ENCODE measurements at regions not wholly inside any gene's neighbourhood (a gene's known extent, or its start where the extent isn't known, plus 50 kb on each side); places are given as distances from the start of the nearest gene placed in this dataset.

DNA sequence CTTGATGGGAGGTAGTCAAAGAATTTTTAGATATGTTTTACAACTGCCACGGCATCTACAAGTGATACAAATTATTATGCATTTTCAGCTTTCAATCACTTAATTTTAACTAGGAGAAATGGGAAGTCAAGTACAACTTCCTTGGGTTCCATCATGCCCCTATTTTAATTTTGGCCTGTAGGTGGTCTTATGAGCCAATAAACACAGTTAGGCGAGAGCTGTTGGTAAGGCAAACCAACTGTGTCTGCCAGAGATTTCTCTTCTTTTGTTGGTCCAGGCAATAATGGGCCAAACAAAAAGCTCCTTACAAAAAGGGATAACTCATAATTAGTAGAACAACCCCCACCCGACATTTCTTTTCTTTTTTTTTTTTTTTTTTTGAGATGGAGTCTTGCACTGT lies 63.3 kb upstream of the ARX start:
- intact Hi-C loops (cut with micrococcal nuclease; ENCODE audit: unreplicated experiment): no loop called here
- BruUV-seq (replicated peaks): no TSS peak
- H3K4me2 ChIP-seq (ENCODE audit: control insufficient read depth, insufficient read depth): no peak overlapping the region
- H3K9me3 ChIP-seq (replicated peaks; ENCODE audit: control insufficient read depth, insufficient read depth, low read length): no peaks in the 10 kb centered on the region
- no peak overlapping the region for H2AFZ ChIP-seq (ENCODE audit: control insufficient read depth, low read depth, low read length)
- DNase-seq (ENCODE audit: low read depth, low spot score): no peak
- CTCF ChIA-PET: interaction anchor here (0.9 kb wide), 1 partner anchor 83 kb away, joined by 3 read pairs; no protein-coding TSS in a partner anchor
- no peaks in the 10 kb centered on the region for H3K36me3 ChIP-seq (ENCODE audit: control insufficient read depth in 2 of 2, insufficient read depth in 2 of 2, low read length in 1 of 2)
- ATAC-seq: no peak
- TF ChIP-seq GATAD2B (conservative IDR thresholded peaks at IDR 0.05; ENCODE audit: low read depth): no peak
- no peak for TF ChIP-seq RUNX3 (IDR thresholded peaks at IDR 0.05; ENCODE audit: low read length)
- H3K9ac ChIP-seq (ENCODE audit: control insufficient read depth, insufficient read depth, low read length): no peak overlapping the region
- 24% methylated on average over 3 of the region's 3 CpGs for WGBS (ENCODE audit: insufficient coverage, insufficient replicate concordance, low lambda C conversion rate, missing lambda C conversion rate)
- H3K79me2 ChIP-seq (ENCODE audit: control insufficient read depth, insufficient read depth, low read length): no peaks in the 10 kb centered on the region
- RAD21 ChIA-PET (ENCODE audit: unreplicated experiment): no interaction called here
- SMC1A ChIA-PET (ENCODE audit: uncharacterized antibody, unreplicated experiment): no interaction called here
- H3K27me3 ChIP-seq (replicated peaks in 1 of 2; ENCODE audit: control insufficient read depth in 2 of 2, insufficient read depth in 2 of 2, low read length in 1 of 2): peaks cover 0 to 1% of the 10 kb centered on the region in 2 experiments; a peak in 3 of 4 replicates
- POLR2A ChIA-PET: no interaction called here
- H3K4me1 ChIP-seq (ENCODE audit: control insufficient read depth, insufficient read depth, low read length): no peaks in the 10 kb centered on the region
- H3K4me3 ChIP-seq: no peak overlapping the region
- H3K27ac ChIP-seq (ENCODE audit: control insufficient read depth, insufficient read depth): no peak overlapping the region
- no peaks in the 10 kb centered on the region for H4K20me1 ChIP-seq (ENCODE audit: control insufficient read depth, insufficient read depth)
- in situ Hi-C loops (cut with MboI): no loop called here
- FAIRE-seq: no peak

DNA sequence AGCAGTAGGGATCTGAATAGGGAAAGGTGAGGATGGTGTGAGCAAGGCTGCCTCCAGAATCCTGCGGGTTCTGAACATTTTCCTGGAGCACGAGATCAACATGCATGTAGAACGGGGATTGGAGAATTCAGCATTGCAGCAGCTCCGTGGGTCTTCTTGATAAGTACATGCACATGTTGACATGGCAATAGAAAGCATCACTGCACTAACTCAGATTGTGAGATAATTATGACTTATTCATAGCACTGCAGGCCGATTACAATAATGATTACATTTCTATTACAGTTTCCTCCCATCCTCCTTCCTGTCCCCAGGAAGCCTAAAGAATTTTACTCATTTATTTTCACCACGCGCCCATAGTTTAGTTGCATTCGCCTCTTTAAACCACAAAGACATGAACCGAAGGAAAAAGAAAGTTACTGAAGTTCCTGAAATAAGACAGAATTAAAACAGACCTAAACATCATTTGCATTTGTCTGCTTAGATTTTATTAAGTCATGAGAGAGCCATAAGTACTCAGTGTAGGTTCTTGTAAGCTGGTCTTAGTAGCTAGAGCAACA lies 61.3 kb upstream of the ARX start:
- Histone ChIP-seq H3K27ac (ENCODE audit: control insufficient read depth, insufficient read depth) (no peak overlapping the region), H2AFZ (ENCODE audit: control insufficient read depth, low read depth, low read length) (no peak overlapping the region), H3K9ac (ENCODE audit: control insufficient read depth, insufficient read depth, low read length) (no peak overlapping the region), H3K4me3 (no peak overlapping the region), H3K9me3 (replicated peaks; ENCODE audit: control insufficient read depth, insufficient read depth, low read length) (no peaks in the 10 kb centered on the region), H3K4me2 (ENCODE audit: control insufficient read depth, insufficient read depth) (no peak overlapping the region), H3K36me3 (ENCODE audit: control insufficient read depth in 2 of 2, insufficient read depth in 2 of 2, low read length in 1 of 2) (no peaks in the 10 kb centered on the region), H3K79me2 (ENCODE audit: control insufficient read depth, insufficient read depth, low read length) (no peaks in the 10 kb centered on the region), H3K4me1 (ENCODE audit: control insufficient read depth, insufficient read depth, low read length) (no peaks in the 10 kb centered on the region), H4K20me1 (ENCODE audit: control insufficient read depth, insufficient read depth) (no peaks in the 10 kb centered on the region), H3K27me3 (replicated peaks in 1 of 2; ENCODE audit: control insufficient read depth in 2 of 2, insufficient read depth in 2 of 2, low read length in 1 of 2) (peaks cover 0 to 1% of the 10 kb centered on the region in 2 experiments; a peak in 2 of 4 replicates)
- FAIRE-seq (no peak), DNase-seq (ENCODE audit: low read depth, low spot score) (no peak), ATAC-seq (no peak)
- RAD21 ChIA-PET (ENCODE audit: unreplicated experiment): no interaction called here
- intact Hi-C loops (cut with micrococcal nuclease; ENCODE audit: unreplicated experiment): no loop called here
- SMC1A ChIA-PET (ENCODE audit: uncharacterized antibody, unreplicated experiment): interaction anchor here (0.6 kb wide), 1 partner anchor 381 kb away, joined by 3 read pairs; no protein-coding TSS in a partner anchor
- WGBS (ENCODE audit: insufficient coverage, insufficient replicate concordance, low lambda C conversion rate, missing lambda C conversion rate): 25% methylated on average over 9 of the region's 9 CpGs
- in situ Hi-C loops (cut with MboI): no loop called here
- BruUV-seq (replicated peaks): no TSS peak
- POLR2A ChIA-PET: no interaction called here
- CTCF ChIA-PET: no interaction called here
- no peak for TF ChIP-seq SREBF1 (IDR thresholded peaks at IDR 0.05; ENCODE audit: low read length)
- no peak for TF ChIP-seq NRF1 (conservative IDR thresholded peaks at IDR 0.05; ENCODE audit: low read depth, low read length)
- TF ChIP-seq POU2F2 (IDR thresholded peaks at IDR 0.05; ENCODE audit: borderline replicate concordance, low read depth, low read length): no peak
- TF ChIP-seq POLR2A (IDR thresholded peaks at IDR 0.05; ENCODE audit: low read depth, low read length): no peak
- TF ChIP-seq SUPT20H (IDR thresholded peaks at IDR 0.05; ENCODE audit: borderline replicate concordance, control insufficient read depth, low read depth, low read length): no peak
- TF ChIP-seq ZNF217 (IDR thresholded peaks at IDR 0.05): no peak
- TF ChIP-seq, protein P1, sequence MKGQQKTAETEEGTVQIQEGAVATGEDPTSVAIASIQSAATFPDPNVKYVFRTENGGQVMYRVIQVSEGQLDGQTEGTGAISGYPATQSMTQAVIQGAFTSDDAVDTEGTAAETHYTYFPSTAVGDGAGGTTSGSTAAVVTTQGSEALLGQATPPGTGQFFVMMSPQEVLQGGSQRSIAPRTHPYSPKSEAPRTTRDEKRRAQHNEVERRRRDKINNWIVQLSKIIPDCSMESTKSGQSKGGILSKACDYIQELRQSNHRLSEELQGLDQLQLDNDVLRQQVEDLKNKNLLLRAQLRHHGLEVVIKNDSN (IDR thresholded peaks at IDR 0.05; ENCODE audit: borderline replicate concordance, extremely low read length, insufficient read depth, low read depth, low read length): no peak
- TF ChIP-seq KAT2A (conservative IDR thresholded peaks at IDR 0.05; ENCODE audit: control insufficient read depth, low read depth, low read length): no peak
- TF ChIP-seq NFXL1 (IDR thresholded peaks at IDR 0.05; ENCODE audit: borderline replicate concordance): no peak
- TF ChIP-seq, protein P2, sequence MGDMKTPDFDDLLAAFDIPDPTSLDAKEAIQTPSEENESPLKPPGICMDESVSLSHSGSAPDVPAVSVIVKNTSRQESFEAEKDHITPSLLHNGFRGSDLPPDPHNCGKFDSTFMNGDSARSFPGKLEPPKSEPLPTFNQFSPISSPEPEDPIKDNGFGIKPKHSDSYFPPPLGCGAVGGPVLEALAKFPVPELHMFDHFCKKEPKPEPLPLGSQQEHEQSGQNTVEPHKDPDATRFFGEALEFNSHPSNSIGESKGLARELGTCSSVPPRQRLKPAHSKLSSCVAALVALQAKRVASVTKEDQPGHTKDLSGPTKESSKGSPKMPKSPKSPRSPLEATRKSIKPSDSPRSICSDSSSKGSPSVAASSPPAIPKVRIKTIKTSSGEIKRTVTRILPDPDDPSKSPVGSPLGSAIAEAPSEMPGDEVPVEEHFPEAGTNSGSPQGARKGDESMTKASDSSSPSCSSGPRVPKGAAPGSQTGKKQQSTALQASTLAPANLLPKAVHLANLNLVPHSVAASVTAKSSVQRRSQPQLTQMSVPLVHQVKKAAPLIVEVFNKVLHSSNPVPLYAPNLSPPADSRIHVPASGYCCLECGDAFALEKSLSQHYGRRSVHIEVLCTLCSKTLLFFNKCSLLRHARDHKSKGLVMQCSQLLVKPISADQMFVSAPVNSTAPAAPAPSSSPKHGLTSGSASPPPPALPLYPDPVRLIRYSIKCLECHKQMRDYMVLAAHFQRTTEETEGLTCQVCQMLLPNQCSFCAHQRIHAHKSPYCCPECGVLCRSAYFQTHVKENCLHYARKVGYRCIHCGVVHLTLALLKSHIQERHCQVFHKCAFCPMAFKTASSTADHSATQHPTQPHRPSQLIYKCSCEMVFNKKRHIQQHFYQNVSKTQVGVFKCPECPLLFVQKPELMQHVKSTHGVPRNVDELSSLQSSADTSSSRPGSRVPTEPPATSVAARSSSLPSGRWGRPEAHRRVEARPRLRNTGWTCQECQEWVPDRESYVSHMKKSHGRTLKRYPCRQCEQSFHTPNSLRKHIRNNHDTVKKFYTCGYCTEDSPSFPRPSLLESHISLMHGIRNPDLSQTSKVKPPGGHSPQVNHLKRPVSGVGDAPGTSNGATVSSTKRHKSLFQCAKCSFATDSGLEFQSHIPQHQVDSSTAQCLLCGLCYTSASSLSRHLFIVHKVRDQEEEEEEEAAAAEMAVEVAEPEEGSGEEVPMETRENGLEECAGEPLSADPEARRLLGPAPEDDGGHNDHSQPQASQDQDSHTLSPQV (IDR thresholded peaks at IDR 0.05): no peak
